ENCODE measurements at regions not wholly inside any gene's neighbourhood (a gene's known extent, or its start where the extent isn't known, plus 50 kb on each side); places are given as distances from the start of the nearest gene placed in this dataset.

DNA sequence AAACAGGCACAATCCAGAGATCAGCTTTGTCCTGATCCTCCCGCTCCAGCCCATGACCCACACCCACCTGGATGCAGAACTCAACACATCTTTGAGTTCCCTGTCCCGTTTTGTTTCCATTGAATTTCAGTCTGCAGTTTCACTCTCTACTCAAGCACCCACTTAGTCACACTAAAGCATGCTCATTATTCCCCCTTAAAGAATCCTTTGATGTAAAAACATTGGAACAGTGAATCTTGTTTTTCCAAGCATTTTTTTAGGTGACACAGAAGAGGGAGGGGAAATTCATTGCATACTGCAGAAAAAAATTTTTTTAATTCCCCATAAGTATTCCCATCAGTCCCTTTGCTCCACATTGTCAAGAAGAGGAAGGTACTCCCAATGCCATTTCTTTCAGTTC, 249.7 kb upstream of the TTC29 start:
- TF ChIP-seq POLR2AphosphoS5 (IDR thresholded peaks at IDR 0.05; ENCODE audit: borderline replicate concordance, low read depth, low read length) (no peak), EZH2 (IDR thresholded peaks at IDR 0.05) (no peak), FOXP2 (optimal IDR thresholded peaks at IDR 0.05; ENCODE audit: control extremely low read depth, extremely low read length, insufficient read depth) (no peak)
